ENCODE measurements at regions not wholly inside any gene's neighbourhood (a gene's known extent, or its start where the extent isn't known, plus 50 kb on each side); places are given as distances from the start of the nearest gene placed in this dataset.
"Not testable (repeated sequence)": the region's sequence is repeated elsewhere in the genome, so short reads cannot be mapped to it uniquely, and the experiment has no call there.

DNA sequence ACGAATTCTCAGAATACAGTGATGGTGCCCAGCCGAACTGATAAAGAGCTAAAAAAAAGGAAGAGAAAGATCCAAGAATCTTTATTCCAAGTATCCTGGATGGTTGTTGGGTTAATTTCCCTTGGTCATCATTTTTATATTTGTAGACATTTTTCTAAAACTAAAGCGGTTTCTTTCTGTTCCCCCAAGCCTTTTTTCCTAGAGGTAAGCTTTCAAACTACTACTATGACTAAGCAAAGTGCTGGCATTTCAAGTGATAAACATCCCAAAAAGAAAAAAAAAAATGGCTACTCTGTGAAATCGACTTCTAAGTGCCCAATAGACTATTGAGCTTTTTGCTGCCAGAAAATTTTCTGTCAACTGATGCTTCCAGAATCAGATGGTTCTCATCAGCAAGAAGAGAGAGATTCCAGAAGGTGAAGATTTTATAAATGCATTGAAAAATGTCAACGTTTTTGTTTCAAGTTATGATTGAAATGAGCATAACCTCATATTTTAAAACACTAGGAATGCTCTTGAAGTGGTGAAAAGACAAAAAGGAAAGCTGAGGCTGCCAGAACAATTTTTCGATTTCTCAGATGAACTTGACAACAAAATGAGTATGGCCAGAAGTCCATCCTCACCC lies 96.1 kb upstream of the ZC3H11B start:
- Histone ChIP-seq H3K36me3 (no peaks in the 10 kb centered on the region), H3K27ac (no peak overlapping the region), H3K27me3 (ENCODE audit: insufficient read depth, low read depth, severe bottlenecking) (no peaks in the 10 kb centered on the region), H3K4me3 (ENCODE audit: low read depth, low read length) (no peak overlapping the region), H3K9me3 (ENCODE audit: severe bottlenecking) (no peaks in the 10 kb centered on the region)
- no peak for DNase-seq
- TF ChIP-seq, protein P1, sequence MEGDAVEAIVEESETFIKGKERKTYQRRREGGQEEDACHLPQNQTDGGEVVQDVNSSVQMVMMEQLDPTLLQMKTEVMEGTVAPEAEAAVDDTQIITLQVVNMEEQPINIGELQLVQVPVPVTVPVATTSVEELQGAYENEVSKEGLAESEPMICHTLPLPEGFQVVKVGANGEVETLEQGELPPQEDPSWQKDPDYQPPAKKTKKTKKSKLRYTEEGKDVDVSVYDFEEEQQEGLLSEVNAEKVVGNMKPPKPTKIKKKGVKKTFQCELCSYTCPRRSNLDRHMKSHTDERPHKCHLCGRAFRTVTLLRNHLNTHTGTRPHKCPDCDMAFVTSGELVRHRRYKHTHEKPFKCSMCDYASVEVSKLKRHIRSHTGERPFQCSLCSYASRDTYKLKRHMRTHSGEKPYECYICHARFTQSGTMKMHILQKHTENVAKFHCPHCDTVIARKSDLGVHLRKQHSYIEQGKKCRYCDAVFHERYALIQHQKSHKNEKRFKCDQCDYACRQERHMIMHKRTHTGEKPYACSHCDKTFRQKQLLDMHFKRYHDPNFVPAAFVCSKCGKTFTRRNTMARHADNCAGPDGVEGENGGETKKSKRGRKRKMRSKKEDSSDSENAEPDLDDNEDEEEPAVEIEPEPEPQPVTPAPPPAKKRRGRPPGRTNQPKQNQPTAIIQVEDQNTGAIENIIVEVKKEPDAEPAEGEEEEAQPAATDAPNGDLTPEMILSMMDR (IDR thresholded peaks at IDR 0.05; ENCODE audit: low read depth, low read length), result no peak

DNA sequence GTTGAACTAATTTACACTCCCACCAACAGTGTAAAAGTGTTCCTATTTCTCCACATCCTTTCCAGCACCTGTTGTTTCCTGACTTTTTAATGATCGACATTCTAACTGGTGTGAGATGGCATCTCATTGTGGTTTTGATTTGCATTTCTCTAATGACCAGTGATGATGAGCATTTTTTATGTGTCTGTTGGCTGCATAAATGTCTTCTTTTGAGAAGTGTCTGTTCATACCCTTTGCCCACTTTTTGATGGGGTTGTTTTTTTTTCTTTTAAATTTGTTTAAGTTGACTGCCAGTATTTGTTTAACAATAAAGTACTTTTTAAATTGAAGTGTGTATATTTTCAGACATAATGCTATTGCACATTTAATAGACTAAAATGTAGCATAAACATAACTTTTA lies 95.0 kb upstream of the ZC3H11B start:
- H3K27ac ChIP-seq; H3K36me3 ChIP-seq; H3K27me3 ChIP-seq (ENCODE audit: insufficient read depth, low read depth, severe bottlenecking); DNase-seq; H3K9me3 ChIP-seq (ENCODE audit: severe bottlenecking); H3K4me3 ChIP-seq (ENCODE audit: low read depth, low read length): not testable (repeated sequence)

DNA sequence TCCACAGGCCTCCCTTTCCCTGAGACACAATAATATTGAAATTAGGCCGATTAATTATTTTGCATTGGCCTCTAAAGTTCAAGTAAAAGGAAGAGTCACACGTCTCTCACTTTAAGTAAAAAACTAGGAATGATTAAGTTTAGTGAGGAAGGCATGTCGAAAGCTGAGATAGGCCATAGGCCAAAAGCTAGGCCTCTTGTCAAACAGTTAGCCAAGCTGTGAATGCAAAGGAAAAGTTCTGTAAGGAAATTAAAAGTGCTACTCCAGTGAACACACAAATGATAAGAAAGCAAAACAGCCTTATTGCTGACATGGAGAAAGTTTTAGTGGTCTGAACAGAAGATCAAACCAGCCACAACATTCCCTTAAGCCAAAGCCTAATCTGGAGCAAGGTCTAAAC lies 91.4 kb upstream of the ZC3H11B start:
- H3K27me3 ChIP-seq (ENCODE audit: insufficient read depth, low read depth, severe bottlenecking); H3K9me3 ChIP-seq (ENCODE audit: severe bottlenecking); H3K36me3 ChIP-seq; DNase-seq; H3K4me3 ChIP-seq (ENCODE audit: low read depth, low read length); H3K27ac ChIP-seq: not testable (repeated sequence)

DNA sequence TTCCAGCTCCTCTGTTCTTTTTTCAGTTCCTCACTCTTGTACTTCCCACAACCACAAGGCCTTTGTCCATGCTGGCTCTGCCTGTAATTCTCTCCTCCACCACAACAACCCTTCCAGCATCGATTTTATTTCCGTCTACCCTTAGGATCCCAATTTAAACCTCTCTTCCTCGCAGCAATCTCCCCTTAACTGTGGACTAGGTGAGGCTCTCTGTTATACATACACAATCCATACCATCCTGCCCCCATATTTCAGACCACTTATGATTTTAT lies 90.4 kb upstream of the ZC3H11B start:
- Histone ChIP-seq H3K9me3 (ENCODE audit: severe bottlenecking) (no peaks in the 10 kb centered on the region), H3K4me3 (ENCODE audit: low read depth, low read length) (no peak overlapping the region), H3K27me3 (ENCODE audit: insufficient read depth, low read depth, severe bottlenecking) (no peaks in the 10 kb centered on the region), H3K36me3 (no peaks in the 10 kb centered on the region), H3K27ac (no peak overlapping the region)
- TF ChIP-seq, protein P1 (IDR thresholded peaks at IDR 0.05; ENCODE audit: low read depth, low read length), result no peak
- no peak for DNase-seq

DNA sequence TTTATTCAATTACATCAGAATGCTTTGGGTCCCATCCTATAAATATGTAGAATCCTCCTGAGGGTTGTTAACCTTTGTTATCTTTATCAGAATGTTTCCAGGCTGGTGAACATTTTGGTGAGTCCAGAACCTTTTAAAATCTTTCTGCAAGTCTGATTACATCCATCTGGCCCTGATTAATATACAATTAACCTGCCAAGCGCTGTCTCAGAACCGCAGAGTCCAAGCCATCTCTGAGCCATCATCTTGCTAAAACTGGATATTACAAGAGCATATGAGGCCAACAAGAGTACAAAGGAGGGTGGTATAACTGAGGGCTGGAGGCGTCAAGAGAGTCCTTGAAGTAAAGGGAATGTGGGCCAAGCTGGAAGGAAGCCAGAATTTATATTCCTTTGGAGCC lies 88.6 kb upstream of the ZC3H11B start:
- Histone ChIP-seq H3K36me3 (no peaks in the 10 kb centered on the region), H3K27ac (no peak overlapping the region), H3K27me3 (ENCODE audit: insufficient read depth, low read depth, severe bottlenecking) (no peaks in the 10 kb centered on the region), H3K4me3 (ENCODE audit: low read depth, low read length) (no peak overlapping the region), H3K9me3 (ENCODE audit: severe bottlenecking) (no peaks in the 10 kb centered on the region)
- no peak for DNase-seq
- TF ChIP-seq, protein P1 (IDR thresholded peaks at IDR 0.05; ENCODE audit: low read depth, low read length), result no peak

DNA sequence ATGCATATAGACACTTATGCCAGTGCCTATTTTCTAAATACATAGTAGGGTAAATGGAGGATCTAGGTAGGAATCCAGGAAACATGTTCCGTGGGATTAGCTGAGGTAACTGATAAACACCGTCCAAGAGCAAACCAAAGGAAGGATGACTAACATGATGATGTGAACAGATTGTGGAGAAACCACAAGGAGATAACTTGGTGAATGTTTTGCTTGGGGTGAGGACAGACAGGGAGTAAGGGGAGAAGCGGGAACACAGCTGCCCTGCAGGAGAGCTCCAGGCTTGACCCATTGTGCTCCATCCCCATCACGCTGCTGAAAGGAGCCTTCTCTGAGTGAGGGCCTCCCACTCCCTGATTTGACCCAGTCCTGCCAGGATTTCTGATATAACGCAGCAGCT lies 87.0 kb upstream of the ZC3H11B start:
- Histone ChIP-seq H3K36me3 (no peaks in the 10 kb centered on the region), H3K9me3 (ENCODE audit: severe bottlenecking) (no peaks in the 10 kb centered on the region), H3K27ac (no peak overlapping the region), H3K4me3 (ENCODE audit: low read depth, low read length) (no peak overlapping the region), H3K27me3 (ENCODE audit: insufficient read depth, low read depth, severe bottlenecking) (no peaks in the 10 kb centered on the region)
- TF ChIP-seq, protein P1 (IDR thresholded peaks at IDR 0.05; ENCODE audit: low read depth, low read length), result no peak
- DNase-seq, result no peak

DNA sequence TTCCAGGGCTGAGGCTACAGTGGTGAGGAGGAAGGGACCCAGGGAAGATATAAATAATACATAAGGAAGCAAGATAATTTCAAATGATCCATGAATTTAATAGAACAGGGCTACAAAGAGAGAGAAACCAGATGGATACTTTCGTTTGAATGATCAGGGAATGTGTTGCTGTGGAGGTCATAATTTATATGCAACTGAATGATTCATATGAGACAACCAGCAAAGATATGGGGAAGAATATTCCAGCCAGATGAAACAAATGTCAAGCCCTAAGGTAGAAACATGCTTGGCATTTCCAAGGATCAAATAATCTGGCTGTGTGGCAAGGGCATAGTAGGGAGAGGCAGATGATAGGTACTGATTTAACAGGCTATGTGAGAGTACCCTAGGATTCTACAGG lies 84.8 kb upstream of the ZC3H11B start:
- no peaks in the 10 kb centered on the region for H3K27me3 ChIP-seq (ENCODE audit: insufficient read depth, low read depth, severe bottlenecking)
- H3K9me3 ChIP-seq (ENCODE audit: severe bottlenecking), result no peaks in the 10 kb centered on the region
- DNase-seq, result no peak
- TF ChIP-seq, protein P1 (IDR thresholded peaks at IDR 0.05; ENCODE audit: low read depth, low read length), result no peak
- H3K27ac ChIP-seq, result no peak overlapping the region
- H3K4me3 ChIP-seq (ENCODE audit: low read depth, low read length), result no peak overlapping the region
- H3K36me3 ChIP-seq, result no peaks in the 10 kb centered on the region

Data from WERI-Rb-1 (cell line).